ENCODE measurements at regions not wholly inside any gene's neighbourhood (a gene's known extent, or its start where the extent isn't known, plus 50 kb on each side); places are given as distances from the start of the nearest gene placed in this dataset.

GRCh38 chr2:3059141-3059925 is 318.3 kb downstream of the EIPR1 start:
- no peak for TF ChIP-seq CTCF (IDR thresholded peaks at IDR 0.05; ENCODE audit: low read depth, low read length)
- H3K36me3 ChIP-seq: no peaks in the 10 kb centered on the region
- H3K4me1 ChIP-seq: no peaks in the 10 kb centered on the region
- DNase-seq: no peak
- no peaks in the 10 kb centered on the region for H3K27me3 ChIP-seq
- H3K9me3 ChIP-seq: no peaks in the 10 kb centered on the region
- no peak overlapping the region for H3K4me3 ChIP-seq (ENCODE audit: low read depth, low read length)

GRCh38 chr2:3054066-3054465 is 323.6 kb downstream of the EIPR1 start:
- no peaks in the 10 kb centered on the region for H3K27me3 ChIP-seq
- H3K9me3 ChIP-seq: no peaks in the 10 kb centered on the region
- TF ChIP-seq CTCF (IDR thresholded peaks at IDR 0.05; ENCODE audit: low read depth, low read length): no peak

GRCh38 chr2:3051266-3051665 is 326.4 kb downstream of the EIPR1 start:
- H3K36me3 ChIP-seq: no peaks in the 10 kb centered on the region; the same call in 1 of the 2 replicates
- no peaks in the 10 kb centered on the region for H3K27me3 ChIP-seq
- H3K9me3 ChIP-seq: no peaks in the 10 kb centered on the region
- no peaks in the 10 kb centered on the region for H3K4me1 ChIP-seq
- no peak for TF ChIP-seq CTCF (IDR thresholded peaks at IDR 0.05; ENCODE audit: low read depth, low read length)
- DNase-seq: no peak
- no peak overlapping the region for H3K4me3 ChIP-seq (ENCODE audit: low read depth, low read length)

More at GRCh38 chr2:3054066-3054465, 323.6 kb downstream of the EIPR1 start:
- Histone ChIP-seq H3K4me3 (ENCODE audit: low read depth, low read length) (no peak overlapping the region), H3K36me3 (no peaks in the 10 kb centered on the region), H3K4me1 (no peaks in the 10 kb centered on the region)
- DNase-seq: no peak

GRCh38 chr2:3046170-3046865 is 331.3 kb downstream of the EIPR1 start:
- Histone ChIP-seq H3K4me1 (peaks cover 20% of the 10 kb centered on the region), H3K27me3 (no peaks in the 10 kb centered on the region), H3K4me3 (ENCODE audit: low read depth, low read length) (no peak overlapping the region), H3K9me3 (0 out of 2 replicates have a peak, but pooled peaks cover 3% of the 10 kb centered on the region), H3K36me3 (no peaks in the 10 kb centered on the region; the same call in 1 of the 2 replicates)
- DNase-seq: no peak
- TF ChIP-seq CTCF (IDR thresholded peaks at IDR 0.05; ENCODE audit: low read depth, low read length): no peak

- H3K9me3 ChIP-seq: 0 out of 2 replicates have a peak, but pooled peaks cover 3% of the 10 kb centered on the region
Measured at GRCh38 chr2:3045318-3045921, 332.2 kb downstream of the EIPR1 start.

More at GRCh38 chr2:3045318-3045921, 332.2 kb downstream of the EIPR1 start:
- Histone ChIP-seq H3K36me3 (no peaks in the 10 kb centered on the region; the same call in 1 of the 2 replicates), H3K27me3 (no peaks in the 10 kb centered on the region), H3K4me3 (ENCODE audit: low read depth, low read length) (no peak overlapping the region), H3K4me1 (peaks cover 22% of the 10 kb centered on the region)
- DNase-seq: no peak
- no peak for TF ChIP-seq CTCF (IDR thresholded peaks at IDR 0.05; ENCODE audit: low read depth, low read length)

Data from BE2C (cell line).